HG02571 (cell line): ENCODE measurements at regions not wholly inside any gene's neighbourhood (a gene's known extent, or its start where the extent isn't known, plus 50 kb on each side); places are given as distances from the start of the nearest gene placed in this dataset.
"Not testable (repeated sequence)": the region's sequence is repeated elsewhere in the genome, so short reads cannot be mapped to it uniquely, and the experiment has no call there.

Experiments
- ATAC-seq: cut with Tn5 transposase; IDR thresholded peaks from one replicate; pipeline ENCODE4 v1.9.1; 2021; ENCODE audit warnings: mild to moderate bottlenecking, moderate library complexity; ENCODE audit not compliant: unreplicated experiment

DNA sequence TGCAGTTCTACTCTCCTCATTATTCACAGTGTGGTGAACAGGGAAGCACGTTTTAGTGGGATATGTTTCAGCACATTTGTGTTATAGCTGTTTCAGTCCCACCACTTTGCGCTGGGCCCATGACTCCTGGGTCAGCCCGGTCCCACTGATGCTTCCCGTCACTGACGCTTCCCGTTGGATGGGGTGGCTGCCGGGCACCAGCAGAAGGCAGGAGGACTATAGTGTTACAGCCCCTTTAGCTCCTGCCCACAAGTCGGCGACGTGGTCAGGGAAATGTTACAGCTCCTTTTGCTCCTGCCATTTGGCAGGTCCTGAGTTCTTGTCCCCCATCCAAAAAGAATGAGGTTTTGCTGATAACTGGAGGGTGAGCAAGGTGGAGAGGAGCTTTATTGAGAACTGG is 732.2 kb downstream of the NR4A2 start:
- no peak for ATAC-seq

DNA sequence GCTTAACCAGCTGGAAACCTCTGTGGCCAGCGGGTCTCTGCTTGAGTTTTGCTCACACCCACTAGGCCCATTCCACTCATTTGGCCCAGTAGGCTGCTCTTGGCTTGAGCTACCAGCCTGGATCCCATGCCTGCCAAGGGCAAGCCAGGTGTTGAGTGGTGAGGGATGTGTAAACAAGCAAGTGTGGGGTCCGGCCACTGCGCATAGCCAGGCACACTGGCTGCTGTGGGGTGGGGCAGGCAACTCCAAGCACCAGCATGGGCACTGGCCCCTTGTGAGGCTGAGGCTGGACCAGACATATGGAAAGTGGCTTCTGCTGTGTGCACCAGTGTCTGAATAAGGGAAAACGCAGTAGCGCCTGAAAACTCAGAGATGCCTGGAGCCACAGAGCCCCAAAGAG is 732.7 kb downstream of the NR4A2 start:
- ATAC-seq, result no peak

DNA sequence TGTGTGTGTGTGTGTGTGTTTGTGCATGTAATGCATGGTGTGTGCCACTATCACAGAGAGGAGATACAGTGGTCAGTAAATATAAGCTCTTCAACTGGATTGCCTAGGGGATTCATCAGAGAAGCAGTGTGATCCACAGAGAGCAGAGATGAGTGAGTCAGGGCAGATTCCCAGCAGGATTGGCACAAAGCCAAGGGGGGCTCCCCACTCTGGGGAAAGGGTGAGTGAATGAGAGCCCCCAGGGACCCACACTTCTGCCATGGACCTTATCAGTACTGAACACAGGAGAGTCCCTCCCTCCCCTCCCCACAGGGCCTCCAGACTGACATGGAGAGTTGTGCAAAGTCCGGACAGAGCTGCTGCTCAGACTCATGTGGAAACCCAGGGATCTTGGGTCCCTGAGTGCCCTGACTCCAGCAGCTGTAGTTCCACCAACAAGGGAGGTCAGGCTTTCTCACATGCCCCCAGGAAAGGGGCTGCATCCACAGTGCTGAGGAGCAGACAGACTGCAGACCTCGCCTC is 748.8 kb downstream of the NR4A2 start:
- ATAC-seq, result no peak

DNA sequence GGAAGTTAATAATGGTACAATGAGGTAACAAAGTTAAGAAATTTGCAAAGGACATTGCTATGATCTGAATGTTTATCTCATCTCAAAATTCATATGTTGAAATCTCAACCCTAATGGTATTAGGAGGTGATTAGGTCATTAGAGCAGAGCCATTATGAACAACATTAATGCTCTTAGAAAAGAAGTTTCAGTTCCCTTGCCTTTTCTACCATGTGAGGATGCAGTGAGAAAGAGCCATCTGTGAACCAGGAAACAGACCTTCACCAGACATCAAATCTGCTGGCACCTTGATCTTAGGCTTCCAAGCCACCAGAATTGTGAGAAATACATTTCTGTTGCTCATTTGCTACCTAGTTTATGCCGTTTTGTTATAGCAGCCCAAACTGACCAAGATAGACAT is 757.6 kb downstream of the NR4A2 start:
- no peak for ATAC-seq

DNA sequence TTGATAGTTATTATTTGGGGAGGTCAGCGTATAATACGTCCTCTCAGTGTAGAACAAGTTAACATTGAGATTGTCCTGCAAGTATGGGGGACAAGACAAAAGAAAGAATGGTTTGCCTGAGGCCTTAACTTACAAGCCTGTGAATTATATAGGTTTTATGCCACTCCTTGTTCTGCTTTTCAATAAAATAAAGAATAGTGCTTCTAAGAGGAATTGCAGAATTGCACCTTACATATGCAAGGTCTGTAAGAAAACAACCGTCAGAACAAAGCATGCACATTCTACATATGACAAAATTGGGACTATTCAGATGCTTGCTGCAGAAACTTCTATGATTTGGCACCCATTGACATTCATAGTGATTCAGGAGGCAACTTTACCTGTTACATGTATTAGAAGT is 785.0 kb downstream of the NR4A2 start:
- no peak for ATAC-seq

DNA sequence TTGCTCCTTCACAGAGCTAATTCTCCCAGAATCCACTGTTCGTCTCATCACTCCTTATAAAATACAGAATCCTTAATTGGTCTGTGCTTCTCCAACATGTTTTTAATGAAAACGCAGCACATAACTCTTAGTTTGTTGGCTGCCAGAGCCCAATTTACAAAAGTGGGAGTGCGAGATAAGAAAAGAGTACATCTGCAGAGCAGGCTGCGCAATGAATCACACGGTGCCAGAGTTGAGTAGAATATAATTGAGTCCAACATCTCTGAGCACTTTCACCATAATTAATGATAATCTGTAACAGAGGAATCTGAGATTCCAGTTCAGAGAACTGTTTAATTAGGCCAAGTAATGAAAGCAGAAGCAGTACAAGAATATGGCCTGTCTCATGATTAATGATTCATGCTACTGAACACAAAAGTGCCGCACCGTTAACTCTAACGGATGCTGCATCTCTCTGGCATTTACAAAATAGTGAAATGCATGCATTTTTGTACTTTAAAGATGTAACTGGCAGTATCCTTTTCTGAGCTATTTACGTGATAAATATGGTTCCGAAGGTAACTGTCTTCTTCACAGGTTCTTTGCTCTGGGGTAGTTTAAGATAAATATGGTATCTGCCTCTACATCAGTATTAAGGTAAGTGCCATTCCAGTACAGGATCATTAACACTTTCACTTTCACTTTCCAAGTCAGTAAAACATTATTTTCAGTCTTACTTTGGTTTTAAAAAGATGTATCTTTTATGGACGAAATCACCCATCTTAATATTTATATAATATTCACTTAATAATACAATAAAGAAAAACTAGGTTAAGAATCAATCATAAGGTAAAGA is 785.6 kb downstream of the NR4A2 start:
- ATAC-seq, result no peak

DNA sequence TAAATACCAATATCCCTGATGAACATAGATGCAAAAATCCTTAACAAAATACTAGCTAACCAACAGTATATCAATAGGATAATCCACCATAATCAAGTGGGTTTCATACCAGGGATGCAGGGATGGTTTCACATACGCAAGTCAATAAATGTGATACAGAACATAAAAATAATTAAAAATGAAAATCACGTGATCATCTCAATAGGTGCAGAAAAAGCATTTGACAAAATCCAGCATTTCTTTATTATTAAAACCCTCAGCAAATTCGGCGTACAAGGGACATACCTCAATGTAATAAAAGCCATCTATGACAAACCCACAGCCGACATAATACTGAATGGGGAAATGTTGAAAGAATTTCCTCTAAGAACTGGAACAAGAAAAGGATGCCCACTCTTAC is 793.5 kb downstream of the NR4A2 start:
- ATAC-seq, result not testable (repeated sequence)

- no peak for ATAC-seq
Observed at GRCh38 chr2:155528034-155528433, 804.5 kb downstream of the NR4A2 start.

GRCh38 chr2:155525199-155525598 is 807.3 kb downstream of the NR4A2 start:
- ATAC-seq, result no peak

- no peak for ATAC-seq
Observed at GRCh38 chr2:155519529-155520130, 812.9 kb downstream of the NR4A2 start.

GRCh38 chr2:155518094-155518493 is 814.4 kb downstream of the NR4A2 start:
- no peak for ATAC-seq

DNA sequence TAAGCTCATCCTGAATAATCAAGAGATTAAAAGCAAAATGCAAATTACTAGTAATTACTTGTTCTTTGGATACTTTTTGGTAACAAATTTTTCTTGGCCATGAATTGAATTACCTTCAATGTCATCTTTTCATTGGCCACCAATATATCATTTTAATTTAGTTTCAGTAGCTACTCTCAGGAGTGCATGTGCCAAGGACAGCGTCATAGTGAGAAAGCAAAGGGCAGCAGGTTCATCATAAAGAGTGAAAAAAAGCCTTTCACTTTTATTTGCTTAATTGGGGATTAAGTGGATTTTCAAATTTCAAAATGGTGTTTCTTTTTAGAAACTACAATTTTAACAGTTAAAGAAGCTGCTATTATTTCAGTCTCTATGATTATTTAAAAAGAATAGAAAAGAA is 815.2 kb downstream of the NR4A2 start:
- ATAC-seq, result no peak

DNA sequence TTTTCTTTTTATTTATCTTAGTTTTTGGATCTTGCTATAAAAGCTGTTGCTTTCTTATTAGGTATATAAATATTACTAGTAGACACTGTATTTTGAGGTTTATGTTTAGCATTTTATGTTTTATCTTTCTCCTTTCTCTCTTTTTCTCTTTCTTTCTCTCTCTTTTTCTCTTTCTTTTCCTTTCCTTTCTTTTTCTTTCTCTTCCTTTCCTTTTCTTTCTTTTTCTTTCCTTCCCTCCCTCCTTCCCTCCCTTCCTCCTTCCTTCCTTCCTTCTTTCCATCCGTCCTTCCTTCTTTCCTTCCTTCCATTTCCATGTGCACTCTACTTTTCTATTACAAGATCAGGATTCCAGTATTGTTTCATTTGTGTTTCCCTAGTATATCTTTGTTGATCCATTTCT is 814.8 kb downstream of the KCNJ3 start:
- ATAC-seq, result no peak

- no peak for ATAC-seq
Observed at GRCh38 chr2:155502766-155503165, 804.3 kb downstream of the KCNJ3 start.

DNA sequence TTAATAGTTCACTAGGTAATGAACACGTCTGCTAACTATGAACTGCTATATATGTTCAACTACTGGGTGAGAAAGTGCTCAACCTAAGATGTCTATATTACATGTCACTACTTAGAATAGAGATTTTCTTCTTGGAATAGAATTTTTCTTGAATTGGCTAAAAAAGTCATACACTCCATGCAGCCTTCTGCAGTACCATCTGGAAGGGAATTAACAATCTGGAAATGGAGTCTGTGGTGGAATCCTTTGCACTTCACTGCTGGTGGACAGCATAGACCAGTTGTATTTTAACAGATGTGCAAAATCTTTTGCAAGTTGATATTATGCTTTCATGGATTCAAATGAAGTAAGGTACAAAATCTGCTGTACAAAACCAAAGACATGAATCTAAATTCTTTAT is 799.6 kb downstream of the KCNJ3 start:
- ATAC-seq, result no peak

DNA sequence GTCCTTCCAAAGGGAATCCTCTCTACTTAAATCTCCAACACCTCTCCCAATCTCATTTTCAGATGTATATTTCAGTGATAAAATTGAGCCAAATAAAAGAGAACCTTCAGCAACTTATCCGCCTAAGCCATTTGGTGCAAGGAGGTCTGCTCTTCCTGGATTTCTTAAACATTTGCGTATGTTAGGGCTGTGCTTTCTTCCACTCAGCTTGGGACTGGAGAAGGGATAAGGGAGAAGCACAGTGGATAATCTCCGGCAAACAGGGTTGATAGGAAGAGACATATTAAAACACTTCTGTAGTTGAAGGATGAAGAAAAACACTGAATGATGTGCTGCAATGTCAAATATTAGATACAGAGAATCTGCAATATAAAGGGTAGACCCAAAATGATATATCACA is 796.2 kb downstream of the KCNJ3 start:
- ATAC-seq, result no peak

GRCh38 chr2:155485141-155485842 is 786.8 kb downstream of the KCNJ3 start:
- no peak for ATAC-seq

GRCh38 chr2:155481141-155481540 is 782.6 kb downstream of the KCNJ3 start:
- no peak for ATAC-seq

- not testable (repeated sequence) for ATAC-seq
Observed at GRCh38 chr2:155472018-155472417, 773.5 kb downstream of the KCNJ3 start.

DNA sequence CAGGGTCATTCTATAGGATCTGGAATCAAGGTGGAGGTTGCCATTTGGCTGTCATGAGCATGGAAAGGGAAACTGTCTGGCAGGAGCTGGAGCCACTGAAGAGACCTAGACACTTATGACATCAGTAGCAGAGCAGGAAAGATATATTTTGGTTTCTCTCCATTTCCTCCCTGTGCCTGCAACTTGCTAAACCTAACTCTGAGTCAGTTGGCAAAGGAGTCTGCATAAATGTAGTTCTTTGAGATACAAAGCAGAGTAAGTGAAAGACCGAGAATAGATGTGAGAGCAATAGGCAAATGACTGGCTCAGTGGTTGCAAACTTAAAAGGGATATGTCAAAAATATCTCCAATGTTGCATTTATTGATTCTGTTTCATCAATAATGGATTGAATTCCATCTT is 757.7 kb downstream of the KCNJ3 start:
- ATAC-seq, result no peak

DNA sequence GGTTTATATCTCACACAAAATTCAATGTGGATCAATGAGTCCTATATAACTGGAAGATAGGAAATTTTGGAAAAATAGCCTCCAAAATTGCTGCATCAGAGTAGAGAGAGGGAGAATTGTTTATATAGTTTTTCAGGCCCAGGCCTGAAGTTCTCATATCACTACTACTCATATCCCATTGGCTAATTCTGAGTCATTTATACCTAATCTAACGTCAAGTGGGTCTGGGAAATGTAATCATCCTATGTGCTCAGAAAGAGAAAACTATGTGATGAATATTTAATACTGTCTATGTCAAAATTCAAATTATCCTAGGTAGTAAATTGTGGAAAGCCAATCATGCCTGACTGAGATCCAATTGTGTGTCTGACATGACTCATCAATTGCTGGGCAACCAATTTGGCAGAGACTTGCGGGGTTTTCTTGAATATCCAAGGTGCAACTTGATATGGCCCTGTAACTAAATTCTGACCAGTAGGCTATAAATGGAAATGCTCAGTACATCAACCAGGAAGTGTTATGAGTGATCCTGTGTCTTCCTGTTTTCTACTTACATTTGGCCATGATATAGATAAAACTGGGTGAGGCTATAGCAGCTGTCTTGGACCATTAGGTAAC is 744.4 kb downstream of the KCNJ3 start:
- ATAC-seq, result no peak
